GM21786 (cell line): ENCODE measurements at regions not wholly inside any gene's neighbourhood (a gene's known extent, or its start where the extent isn't known, plus 50 kb on each side); places are given as distances from the start of the nearest gene placed in this dataset.

Source experiments
- ATAC-seq: cut with Tn5 transposase; IDR thresholded peaks from one replicate; pipeline ENCODE4 v1.9.1; 2021; ENCODE audit not compliant: unreplicated experiment

DNA sequence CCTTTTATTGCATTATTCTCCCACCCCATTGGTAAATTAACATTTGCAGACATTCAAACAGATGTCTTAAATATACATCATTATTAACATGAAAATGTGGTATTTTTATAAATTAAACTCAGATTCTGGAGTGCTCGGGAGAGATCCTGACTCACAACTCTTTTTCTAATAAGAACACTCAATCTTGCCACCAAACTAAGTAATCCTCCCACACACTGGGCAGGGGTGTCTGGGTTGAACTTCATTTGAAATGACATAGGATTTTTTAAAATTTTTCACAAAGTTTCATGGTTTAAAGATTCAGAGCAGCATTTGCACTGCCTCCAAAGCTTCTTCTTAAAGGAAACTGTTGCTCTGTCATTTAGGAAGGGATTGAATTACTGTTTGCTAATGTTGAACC is 754.3 kb downstream of the MECOM start:
- no peak for ATAC-seq

DNA sequence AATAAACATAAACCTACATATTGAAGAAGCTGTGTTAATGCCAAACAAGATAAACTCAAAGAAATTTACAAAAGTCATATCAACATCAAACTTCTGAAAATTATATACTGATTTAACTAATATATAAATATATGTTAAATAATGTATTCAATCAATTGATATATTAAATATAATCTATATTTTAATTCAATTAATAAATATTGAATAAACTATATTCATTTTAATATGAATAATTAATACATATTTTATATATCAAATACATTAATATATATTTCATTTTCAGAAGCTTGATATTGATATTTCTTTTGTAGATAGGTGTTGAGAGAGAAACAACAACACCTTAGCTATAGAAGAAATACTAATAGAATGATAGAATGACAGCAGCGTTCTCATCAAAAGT is 768.1 kb downstream of the MECOM start:
- ATAC-seq: no peak

DNA sequence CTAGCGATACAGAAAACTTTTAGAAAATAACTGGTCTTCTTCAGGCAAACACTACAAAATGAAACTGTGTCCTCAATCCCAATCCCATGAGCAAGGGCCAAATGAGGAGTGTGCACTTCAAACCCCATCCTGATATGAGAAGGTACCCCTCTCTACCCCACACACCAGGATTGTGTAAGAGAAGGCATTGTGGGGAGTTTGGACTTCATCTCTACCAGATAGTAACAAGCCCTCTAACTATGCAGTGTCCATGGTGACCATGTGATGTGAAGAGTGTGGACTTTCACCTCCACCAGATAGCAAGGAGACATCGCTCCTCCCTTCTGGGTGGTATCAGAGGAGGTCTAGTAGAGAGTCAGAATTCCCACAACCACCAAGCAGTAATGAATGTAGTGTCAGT is 769.3 kb downstream of the MECOM start:
- ATAC-seq: no peak

DNA sequence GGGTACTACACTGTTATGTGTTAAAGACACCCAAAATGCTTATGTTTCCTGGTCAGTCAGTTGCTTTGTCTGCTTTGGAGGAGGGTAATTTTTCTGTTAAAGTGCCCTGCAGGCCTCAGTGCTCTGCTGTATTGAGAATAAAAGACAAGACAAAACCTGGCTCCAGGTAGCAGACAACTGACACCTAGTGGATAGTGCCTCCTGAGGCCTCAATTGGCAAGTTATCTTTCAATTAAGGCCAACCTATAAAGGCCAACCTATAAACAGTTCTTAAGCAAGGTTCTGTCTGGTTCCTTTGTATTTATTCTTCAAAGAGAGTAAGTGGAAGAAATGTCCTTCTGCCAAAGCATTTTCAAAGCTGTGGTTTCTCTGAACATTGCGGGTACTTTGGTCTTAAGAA is 773.8 kb downstream of the MECOM start:
- ATAC-seq: no peak

DNA sequence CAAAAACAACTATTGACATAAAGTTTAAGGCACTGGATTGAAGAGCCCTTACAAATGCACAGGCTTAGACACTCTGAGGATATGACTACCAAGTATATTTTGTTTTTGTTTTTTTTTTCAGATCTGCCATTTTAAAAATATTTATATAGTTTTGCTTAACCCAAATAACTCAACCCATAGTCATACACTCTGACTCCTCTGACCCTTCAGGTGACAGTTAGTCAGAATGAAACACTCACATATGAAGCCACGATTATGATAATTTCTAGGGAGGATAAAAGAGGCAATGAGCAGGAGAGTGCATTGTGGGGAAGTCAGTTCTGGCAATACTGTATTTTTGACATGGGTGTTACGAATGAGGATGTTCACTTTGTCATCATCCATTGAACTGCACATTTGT is 774.7 kb downstream of the MECOM start:
- no peak for ATAC-seq

DNA sequence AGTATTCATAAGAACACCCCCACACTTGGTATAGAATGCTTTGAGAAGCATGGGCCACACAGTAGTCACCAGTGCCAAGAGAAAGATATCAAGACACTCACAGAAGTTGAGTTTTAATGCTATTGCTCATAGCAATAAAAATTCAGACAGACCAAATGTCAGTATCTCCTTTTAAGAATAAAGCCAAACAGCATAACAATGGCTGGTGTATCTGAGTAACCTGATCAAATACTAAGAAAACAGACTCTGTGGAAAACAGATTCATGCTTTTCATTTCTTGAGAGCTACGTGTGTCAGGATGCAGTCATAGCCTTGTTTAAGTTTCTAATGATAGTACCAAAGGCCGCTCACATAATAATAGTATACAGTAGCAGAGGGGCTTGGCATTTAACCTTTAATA is 778.5 kb downstream of the MECOM start:
- no peak for ATAC-seq

DNA sequence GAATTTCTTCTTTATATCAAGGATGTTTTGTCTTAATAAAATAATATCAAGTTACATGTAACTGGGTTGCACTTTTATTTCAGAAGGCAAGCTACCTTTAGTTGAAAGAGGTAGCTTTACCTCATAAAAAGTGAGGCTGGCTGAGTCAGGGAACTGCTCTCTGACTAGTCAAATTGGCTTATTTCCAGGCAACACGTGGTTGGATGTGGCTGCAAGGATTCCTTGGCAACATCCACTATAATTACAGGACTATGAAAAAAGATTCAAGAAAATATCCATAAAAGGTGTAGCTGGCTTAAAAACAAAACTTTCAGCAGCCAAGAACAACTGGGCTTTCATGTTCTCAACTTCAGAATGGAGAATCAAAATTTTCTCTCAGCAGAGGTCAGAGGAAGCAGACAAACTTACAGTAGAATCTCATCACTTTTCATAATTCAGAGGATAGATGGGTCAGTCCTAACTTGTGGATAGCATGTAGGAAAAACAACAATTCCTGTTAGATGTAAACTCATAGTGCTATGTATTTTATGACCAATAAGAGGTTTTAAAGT is 779.1 kb downstream of the MECOM start:
- ATAC-seq: no peak

DNA sequence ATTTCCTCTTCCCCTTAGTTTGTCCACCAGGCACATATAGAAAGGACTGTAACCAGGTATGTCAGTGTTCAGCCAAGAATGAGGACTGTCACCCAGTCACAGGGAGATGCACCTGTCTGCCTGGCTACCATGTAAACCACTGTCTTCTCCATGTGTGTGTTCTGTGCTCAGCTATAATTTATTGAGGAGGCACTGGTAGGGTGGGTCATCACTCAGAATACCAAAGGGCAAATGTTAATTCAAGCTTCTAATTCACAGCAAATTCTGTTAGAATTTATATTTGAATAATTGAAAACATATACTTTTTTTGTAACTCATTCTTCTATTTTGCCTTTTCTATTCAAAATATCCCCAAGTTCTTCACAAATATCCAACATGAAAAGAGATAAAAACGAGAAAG is 780.4 kb downstream of the MECOM start:
- ATAC-seq: no peak

DNA sequence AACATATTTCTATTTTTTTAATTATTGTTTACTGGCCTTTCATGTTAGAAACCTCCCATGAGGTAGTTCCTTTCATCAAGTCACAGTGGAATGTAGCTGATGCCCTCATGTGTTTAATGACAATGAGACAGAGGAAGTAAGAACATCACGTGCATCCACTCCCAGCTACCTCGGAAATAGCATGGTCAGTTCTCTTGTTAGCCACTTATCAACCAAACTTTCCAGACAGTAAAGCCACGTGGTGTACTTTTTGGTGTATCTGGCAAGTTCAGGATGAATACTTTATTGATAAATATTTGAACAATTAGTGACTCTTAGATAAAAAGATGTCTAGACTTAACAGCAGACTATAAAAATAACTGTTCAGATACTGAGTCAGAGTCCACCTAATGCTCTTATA is 781.7 kb downstream of the MECOM start:
- ATAC-seq: no peak

DNA sequence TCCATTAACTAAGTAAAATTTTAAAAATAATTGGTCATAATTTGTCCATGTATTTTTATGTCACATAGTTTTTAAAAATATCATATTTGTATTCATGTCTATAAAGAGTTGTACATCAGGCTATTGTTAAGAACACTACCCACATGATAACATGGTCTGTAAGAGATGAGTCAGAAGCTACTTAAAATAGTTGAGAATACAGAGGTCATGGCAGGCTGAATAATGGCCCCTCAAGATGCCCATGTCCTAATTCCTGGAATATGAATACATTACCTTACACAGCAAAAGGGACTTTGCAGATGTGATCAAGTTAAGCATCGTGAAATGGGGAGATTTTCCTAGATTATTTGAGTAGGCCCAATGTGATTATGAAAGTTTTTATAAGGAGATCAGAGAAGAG is 782.9 kb upstream of the GOLIM4 start:
- no peak for ATAC-seq

DNA sequence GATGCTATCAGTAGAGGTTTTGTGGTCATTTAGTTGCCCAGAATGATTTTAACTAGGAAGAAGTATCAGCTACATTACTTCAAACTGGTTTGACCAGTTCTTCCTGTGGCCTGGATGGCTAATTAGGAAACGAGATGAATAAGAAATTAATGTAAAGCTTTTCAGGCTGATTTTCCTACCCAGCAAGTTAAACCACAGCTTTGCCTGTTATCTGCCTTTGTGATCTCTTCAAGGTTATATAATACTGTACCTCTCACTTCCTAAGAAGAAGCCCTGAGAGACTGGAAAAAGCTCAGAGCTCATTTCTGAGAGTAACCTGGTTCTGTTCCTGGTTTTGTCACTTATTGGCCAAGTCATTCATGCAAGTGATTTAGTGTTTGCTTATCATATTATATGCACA is 782.2 kb upstream of the GOLIM4 start:
- ATAC-seq: no peak

DNA sequence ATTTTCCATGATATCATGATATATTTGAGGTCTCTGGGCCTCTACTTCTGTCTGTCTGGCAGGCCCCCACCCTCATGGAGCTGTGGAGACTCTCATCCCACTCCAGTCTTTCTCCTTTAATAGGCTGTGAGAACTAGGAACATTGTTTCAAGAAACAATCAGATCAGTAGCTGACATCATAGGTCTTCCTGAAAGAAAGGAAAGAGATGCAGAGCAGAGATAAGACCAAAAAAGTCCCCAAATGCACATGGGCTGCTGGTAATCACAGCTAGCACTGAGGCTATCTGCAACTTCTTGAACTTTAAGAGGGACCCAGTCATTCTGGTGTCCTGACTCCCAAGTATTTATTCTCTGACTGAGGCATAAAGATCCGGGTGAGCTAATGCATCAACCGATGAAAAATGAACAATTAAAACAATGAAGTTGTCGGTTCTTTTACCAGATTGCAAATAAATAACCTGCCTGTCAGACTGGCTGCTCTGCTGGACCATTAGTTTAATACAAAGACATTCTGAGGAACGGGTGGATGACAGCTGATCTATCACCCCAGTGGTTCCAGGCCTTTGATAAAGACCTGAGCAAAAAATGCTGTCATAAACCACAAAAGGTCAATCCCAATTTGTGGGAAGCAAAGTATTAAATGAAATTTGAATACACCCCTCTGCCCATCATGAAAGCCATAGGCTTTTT is 780.8 kb upstream of the GOLIM4 start:
- ATAC-seq: no peak

DNA sequence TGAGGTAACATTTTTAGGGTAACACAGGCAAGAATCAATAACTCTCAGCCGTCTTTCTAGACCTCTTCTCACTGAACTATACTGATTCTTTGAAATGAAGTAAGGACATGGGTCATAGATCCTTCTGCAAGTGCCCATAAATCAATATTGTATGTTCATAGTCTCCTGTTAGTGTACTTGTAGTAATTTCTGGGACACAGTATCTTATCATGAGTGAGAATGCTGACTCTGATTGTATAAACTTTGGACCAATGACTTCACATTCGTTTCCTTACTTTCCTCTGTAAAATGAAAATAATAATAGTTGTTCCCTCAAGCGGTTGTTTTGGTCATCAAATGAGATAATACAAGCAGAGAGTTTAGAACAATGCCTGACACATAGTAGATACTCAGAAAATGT is 777.1 kb upstream of the GOLIM4 start:
- no peak for ATAC-seq

DNA sequence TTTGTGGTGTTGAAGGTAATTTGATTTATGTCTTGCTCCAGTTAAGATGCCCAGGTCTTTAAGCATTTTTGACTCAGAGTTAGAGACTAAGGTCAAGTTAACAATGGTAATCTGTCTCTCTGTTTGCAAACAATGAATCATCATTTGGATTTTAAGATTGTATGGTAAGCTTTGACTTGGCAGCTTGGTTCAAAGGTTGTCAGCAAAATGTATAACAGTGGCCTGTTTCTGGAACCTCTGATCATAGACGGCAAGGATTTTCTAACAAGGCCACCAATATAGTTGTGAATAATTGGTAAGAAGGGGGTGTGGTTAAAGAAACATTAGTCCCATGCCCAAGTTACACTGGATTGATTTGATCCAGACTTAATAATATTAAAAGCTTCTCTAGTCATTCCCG is 775.2 kb upstream of the GOLIM4 start:
- no peak for ATAC-seq

DNA sequence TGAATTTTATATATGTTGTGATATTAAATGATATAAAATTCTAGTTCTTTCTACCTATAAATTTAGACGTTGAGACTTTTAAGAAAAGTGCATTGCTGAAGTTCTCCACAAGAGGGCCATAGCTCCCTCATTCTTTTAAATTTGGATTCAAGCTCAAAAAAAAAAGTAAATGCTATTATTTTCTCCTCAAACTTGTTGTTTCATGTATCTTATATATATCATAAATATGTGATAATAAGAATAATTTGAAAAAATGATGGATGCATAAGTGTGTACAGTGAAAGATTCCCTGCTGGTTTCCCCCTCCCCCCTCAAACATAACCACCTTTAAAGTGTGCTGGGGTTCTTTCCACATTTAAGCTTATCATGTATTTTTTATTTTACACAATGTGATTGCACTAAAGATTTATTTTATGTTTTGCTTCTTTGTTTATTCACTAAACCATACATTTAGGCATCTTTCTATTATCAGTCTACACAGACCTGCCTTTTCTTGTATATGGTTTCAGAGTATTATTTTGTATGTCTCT is 769.4 kb upstream of the GOLIM4 start:
- peak; percentile 49 for ATAC-seq

DNA sequence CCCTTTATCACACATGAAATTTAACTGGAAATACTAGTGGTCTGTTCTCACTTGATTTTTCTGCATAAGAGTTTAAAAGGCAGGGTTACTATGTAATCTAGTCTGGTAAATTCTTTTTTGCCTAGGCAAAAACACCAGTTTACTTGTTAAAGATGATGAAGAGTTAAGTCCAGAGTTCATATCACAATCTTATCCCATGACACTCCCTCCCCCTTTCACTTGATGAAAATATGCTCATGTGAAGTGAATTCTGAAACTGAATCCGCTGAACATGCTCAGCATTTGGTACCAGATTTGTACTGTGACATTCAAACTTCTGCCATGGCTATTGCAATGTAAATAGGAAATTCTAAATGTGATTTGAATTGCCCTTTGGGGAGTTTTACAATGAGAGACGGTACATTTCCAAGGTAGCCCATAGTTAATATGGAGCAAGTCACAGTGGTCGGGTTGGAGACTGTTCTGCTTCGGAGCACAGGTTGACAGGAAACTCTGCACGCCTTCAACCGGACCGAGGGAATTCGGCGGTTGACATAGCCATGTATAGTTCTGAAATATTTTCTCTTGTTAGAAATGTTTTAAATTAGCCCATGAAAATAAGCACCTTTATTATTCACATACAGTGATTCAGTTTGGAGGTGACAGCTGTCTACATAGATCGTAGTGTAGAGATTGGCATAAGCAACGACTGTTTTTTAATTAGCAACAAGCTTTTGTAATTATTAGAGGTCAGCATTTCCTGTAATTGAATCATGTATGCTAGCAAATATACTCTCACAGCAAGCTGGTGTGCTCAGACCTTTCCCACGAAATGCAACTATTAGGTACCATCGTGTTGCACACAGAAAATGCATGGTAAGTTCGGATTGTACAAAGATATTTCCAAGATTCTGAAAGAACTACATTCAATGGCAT is 768.6 kb upstream of the GOLIM4 start:
- ATAC-seq: no peak

DNA sequence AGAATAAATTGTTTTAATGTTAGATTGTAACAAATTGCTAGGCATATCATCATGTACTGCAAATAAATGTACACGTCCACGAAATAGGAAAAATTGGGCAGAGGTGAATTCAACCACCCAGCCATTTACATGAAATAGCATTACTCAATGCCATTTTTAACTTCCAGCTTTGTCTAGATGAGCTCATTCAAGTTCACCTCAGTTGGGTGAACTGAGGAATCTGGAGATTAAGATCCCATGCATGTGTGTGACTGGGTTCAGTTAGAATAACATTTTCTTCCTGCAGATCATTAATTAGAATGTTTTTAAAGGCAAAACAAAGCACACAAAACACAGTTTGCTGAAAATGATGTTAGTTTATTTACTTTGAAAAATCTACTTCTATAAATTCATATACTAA is 767.8 kb upstream of the GOLIM4 start:
- no peak for ATAC-seq

DNA sequence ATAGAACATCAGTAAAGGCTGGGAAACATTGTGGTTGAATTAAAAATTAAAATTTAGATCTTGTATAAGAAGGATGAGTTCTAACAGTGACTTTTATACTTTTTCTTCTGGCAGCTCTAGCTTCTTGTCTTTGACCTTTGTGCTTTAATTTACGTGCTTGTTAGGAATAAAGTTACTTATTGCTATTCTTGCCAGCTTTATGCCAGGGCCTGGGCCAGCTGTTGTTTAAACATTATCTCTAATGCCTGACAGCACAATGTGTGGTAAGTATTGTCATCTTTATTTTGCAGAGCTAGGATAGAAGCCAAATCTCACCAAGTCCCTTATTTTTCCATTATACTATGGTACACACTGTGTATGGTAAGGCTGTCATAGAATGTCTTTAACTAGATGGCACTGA is 766.7 kb upstream of the GOLIM4 start:
- ATAC-seq: no peak

DNA sequence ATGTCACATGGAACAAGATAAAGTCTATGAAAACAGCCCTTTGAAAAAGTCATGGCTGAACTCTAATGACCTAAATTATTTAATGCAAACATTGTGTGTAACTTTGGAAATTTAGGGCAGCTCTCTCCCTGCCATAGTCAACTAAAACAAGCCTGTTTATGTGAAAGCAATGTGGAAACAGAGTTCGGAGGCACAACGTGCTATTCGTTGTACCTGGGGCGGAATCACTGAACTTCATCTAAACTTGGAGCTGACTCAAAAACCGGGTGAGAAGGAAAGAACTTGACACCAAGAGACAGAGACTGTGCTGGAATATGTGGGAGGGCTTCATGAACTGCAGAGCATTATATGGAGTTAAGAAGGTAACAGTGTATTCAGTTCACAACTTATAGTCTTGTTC is 764.9 kb upstream of the GOLIM4 start:
- no peak for ATAC-seq

DNA sequence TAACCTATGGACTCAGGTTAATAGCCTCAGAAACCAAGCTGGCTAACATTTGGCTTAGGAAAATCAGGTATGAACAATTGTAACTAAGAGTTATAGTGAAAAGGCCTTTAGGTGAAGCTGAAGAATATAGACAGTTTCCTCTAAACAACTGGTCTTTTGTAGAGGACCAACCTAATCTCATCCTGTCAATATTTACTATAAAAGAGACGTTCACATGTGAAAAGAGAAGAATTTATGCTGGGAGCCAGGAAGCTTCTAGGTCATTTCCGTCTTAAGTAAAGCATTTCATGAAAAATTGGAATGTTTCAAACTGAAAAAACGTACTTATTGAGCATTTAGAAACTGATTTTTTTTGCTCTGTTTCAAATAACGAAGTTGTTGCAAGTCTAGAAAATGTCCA is 764.3 kb upstream of the GOLIM4 start:
- no peak for ATAC-seq

DNA sequence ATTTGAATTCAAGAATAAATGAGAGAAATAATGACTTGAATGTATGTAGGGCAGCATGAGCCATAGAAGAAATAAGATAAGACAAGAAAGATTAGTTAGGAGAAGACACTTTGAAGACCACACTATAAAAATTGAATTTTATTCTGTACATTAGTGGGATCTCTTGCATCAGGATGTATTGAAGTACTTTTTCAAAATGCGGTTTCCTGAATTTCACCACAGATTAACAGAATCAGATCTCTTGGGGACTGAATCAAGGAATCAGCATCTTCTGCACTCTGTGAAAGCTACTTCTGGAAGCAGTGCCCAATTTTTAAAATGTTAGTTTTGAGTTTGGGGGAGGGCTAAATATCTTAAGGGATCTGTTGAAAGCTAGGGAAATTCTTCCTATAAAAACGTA is 763.9 kb upstream of the GOLIM4 start:
- ATAC-seq: no peak

DNA sequence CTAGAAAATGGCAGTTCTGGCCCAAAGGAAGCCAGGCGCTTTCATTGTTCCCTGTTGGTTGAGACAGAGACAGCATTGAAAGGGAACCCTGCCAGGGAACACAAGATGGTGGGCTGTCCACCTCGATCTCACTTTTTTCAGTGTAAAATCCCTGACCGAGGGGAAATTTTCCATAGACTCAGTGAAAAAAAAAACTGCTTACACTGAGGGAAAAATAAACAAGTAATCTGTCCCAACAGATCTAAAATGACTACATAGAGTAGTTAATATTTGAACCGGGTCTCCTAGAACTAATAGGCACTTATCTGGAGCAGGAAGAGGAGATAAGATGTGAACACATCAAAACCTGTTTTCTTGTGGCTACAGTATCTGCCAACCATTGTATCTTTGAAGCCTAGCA is 763.4 kb upstream of the GOLIM4 start:
- ATAC-seq: no peak
